Panc1 (cell line): ENCODE measurements at regions not wholly inside any gene's neighbourhood (a gene's known extent, or its start where the extent isn't known, plus 50 kb on each side); places are given as distances from the start of the nearest gene placed in this dataset.

ENCODE experiments used
- ATAC-seq: fragments of 200-7000 bp; cut with Tn5 transposase; 2 replicates; pipeline ENCODE4 v1.9.1; 2020; ENCODE audit warnings: mild to moderate bottlenecking, moderate library complexity
- BruUV-seq: library from RNA; stranded (reverse); fragments of 400-500 nt; replicated peaks from 2 replicates; lab custom pipeline; 2021; lab: Mats Ljungman, UMichigan
- CTCF ChIA-PET: fragments of 300-600 bp; sonication (Branson Sonifier 250); formaldehyde crosslinking; loops from one replicate; lab custom pipeline; 2022; ENCODE audit warnings: antibody characterized with exemption; lab: Charles Lee
- POLR2A ChIA-PET: fragments of 300-600 bp; sonication (Branson Sonifier 250); formaldehyde crosslinking; loops from one replicate; lab custom pipeline; 2022; ENCODE audit warnings: antibody characterized with exemption; lab: Charles Lee
- DNase-seq: peaks from one replicate; pipeline ENCODE4 v3.0.0-alpha.2; 2010; ENCODE audit warnings: low read depth, low spot score
- H3K27ac ChIP-seq: 2 replicates; pipeline ENCODE4 v1.5.1; 2011; ENCODE audit warnings: mild to moderate bottlenecking, low read length, inconsistent platforms
- H3K27me3 ChIP-seq: fragments of 200-500 bp; sonication (Bioruptor generic); 2 replicates; pipeline ENCODE4 v1.6.0; 2014; ENCODE audit warnings: low read length, inconsistent platforms; ENCODE audit not compliant: control insufficient read depth, insufficient read depth
- H3K36me3 ChIP-seq: fragments of 200-500 bp; sonication (Bioruptor generic); 2 replicates; pipeline ENCODE4 v1.5.1; 2014; ENCODE audit warnings: inconsistent platforms, mild to moderate bottlenecking, low read length, moderate library complexity; ENCODE audit not compliant: control insufficient read depth, insufficient read depth
- H3K4me1 ChIP-seq: 2 replicates; pipeline ENCODE4 v1.5.1; 2011; ENCODE audit warnings: inconsistent platforms, mild to moderate bottlenecking, low read length, moderate library complexity; ENCODE audit not compliant: control insufficient read depth, insufficient read depth
- H3K4me3 ChIP-seq, 2 experiments: 2 replicates each; pipeline ENCODE4 v1.5.1; 2011 to 2012; ENCODE audit warnings: low read depth in 2 of 2, low read length in 2 of 2, mild to moderate bottlenecking in 2 of 2, inconsistent platforms in 1 of 2, moderate library complexity in 1 of 2
- H3K9me3 ChIP-seq: fragments of 200-500 bp; sonication (Bioruptor generic); 2 replicates; pipeline ENCODE4 v1.5.1; 2014; ENCODE audit warnings: low read depth, mild to moderate bottlenecking, inconsistent platforms, low read length, moderate library complexity; ENCODE audit not compliant: control insufficient read depth, insufficient read depth
- CTCF ChIP-seq: fragments of 450-650 bp; IDR thresholded peaks from 2 replicates; pipeline ENCODE4 v1.5.1; 2017; ENCODE audit warnings: mild to moderate bottlenecking
- POLR2AphosphoS5 ChIP-seq: IDR thresholded peaks from 2 replicates; pipeline ENCODE4 v1.6.1; 2012; ENCODE audit warnings: mild to moderate bottlenecking, low read depth, low read length, moderate library complexity
- REST ChIP-seq, 2 experiments: IDR thresholded peaks; 2 replicates each; pipeline ENCODE4 v1.6.1; 2011 to 2012; ENCODE audit warnings: low read depth in 2 of 2, control low read depth in 1 of 2, low read length in 1 of 2, mild to moderate bottlenecking in 1 of 2, moderate library complexity in 1 of 2; ENCODE audit not compliant: insufficient read depth in 1 of 2
- SIN3A ChIP-seq: IDR thresholded peaks from 2 replicates; pipeline ENCODE4 v1.6.1; 2012; ENCODE audit warnings: low read depth, mild to moderate bottlenecking, low read length, moderate library complexity, borderline replicate concordance; ENCODE audit not compliant: insufficient read depth
- TCF7L2 ChIP-seq: IDR thresholded peaks from 2 replicates; pipeline ENCODE4 v1.6.1; 2011; ENCODE audit warnings: mild to moderate bottlenecking, low read depth, low read length, inconsistent platforms
- in situ Hi-C: cut with HindIII; loops from 2 replicates; pipeline ENCODE4 v1.10.0; 2016; ENCODE audit warnings: low sequenced_read_pairs, low pct_unique_long_range_greater_than_20kb
- intact Hi-C: fragments of 100-400 bp; cut with micrococcal nuclease; formaldehyde crosslinking; loops from one replicate; pipeline ENCODE4 v1.10.0; 2022; ENCODE audit not compliant: unreplicated experiment

GRCh38 chrX:113048896-113049295, 208.3 kb upstream of the AMOT start:
- Histone ChIP-seq H3K27me3 (no peaks in the 10 kb centered on the region), H3K4me1 (no peaks in the 10 kb centered on the region), H3K9me3 (no peaks in the 10 kb centered on the region), H3K27ac (no peak overlapping the region), H3K4me3 (no peak overlapping the region), H3K36me3 (no peaks in the 10 kb centered on the region)
- in situ Hi-C loops (no loop called here), intact Hi-C loops (no loop called here)
- ATAC-seq, result no peak
- POLR2A ChIA-PET, result no interaction called here
- DNase-seq, result no peak
- no peak for TF ChIP-seq CTCF
- no peak for TF ChIP-seq REST (IDR thresholded peaks at IDR 0.05; ENCODE audit: insufficient read depth in 1 of 2, low read depth in 2 of 2, low read length in 1 of 2)
- no peak for TF ChIP-seq TCF7L2
- no peak for TF ChIP-seq POLR2AphosphoS5
- no peak for TF ChIP-seq SIN3A
- no TSS peak for BruUV-seq
- CTCF ChIA-PET, result no interaction called here

- no TSS peak for BruUV-seq
- ChIA-PET POLR2A (no interaction called here), CTCF (no interaction called here)
- Histone ChIP-seq H3K36me3 (no peaks in the 10 kb centered on the region), H3K4me3 (no peak overlapping the region), H3K9me3 (no peaks in the 10 kb centered on the region), H3K4me1 (no peaks in the 10 kb centered on the region), H3K27me3 (no peaks in the 10 kb centered on the region), H3K27ac (no peak overlapping the region)
- ATAC-seq, result no peak
- TF ChIP-seq TCF7L2, result no peak
- TF ChIP-seq REST (IDR thresholded peaks at IDR 0.05; ENCODE audit: insufficient read depth in 1 of 2, low read depth in 2 of 2, low read length in 1 of 2), result no peak
- TF ChIP-seq CTCF, result no peak
- TF ChIP-seq SIN3A, result no peak
- no peak for TF ChIP-seq POLR2AphosphoS5
- DNase-seq, result no peak
- intact Hi-C loops, result no loop called here
- in situ Hi-C loops, result no loop called here
Observed at GRCh38 chrX:113048480-113048879, 207.8 kb upstream of the AMOT start.
